ENCODE measurements at regions not wholly inside any gene's neighbourhood (a gene's known extent, or its start where the extent isn't known, plus 50 kb on each side); places are given as distances from the start of the nearest gene placed in this dataset.

DNA sequence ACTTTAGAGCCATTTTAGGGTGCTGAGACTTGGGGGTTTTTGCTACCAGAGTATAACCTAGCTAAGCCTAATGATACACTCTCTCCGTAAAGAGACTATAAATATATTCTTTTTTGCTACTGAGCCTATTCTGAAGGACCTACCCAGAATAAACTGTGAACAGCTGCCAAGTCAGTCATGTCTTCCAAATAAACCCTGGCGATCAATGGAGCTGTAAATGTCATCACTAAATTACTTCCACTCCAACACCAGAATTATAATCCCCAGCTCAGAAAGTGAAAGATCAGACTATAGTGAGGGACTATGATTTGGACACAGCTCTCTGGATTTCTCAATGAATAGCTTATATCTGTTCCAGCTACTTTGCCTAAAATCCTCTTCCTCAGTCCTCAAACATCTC lies 178.9 kb downstream of the METTL4 start:
- Histone ChIP-seq H3K9me3 (ENCODE audit: control insufficient read depth in 1 of 2, insufficient read depth in 1 of 2, low read length in 2 of 2) (no peaks in the 10 kb centered on the region), H3K4me3 (ENCODE audit: low read length) (no peak overlapping the region), H3K27ac (ENCODE audit: low read depth in 1 of 2, low read length in 2 of 2) (no peak overlapping the region), H3K36me3 (ENCODE audit: insufficient read depth, low read length) (no peaks in the 10 kb centered on the region), H3K27me3 (ENCODE audit: control insufficient read depth in 1 of 2, insufficient read depth in 2 of 2, low read length in 2 of 2) (no peaks in the 10 kb centered on the region), H3K4me1 (ENCODE audit: insufficient read depth, low read length) (no peaks in the 10 kb centered on the region)
- H3K9me3 Mint-ChIP-seq: peaks cover under 1% of the 10 kb centered on the region
- no peak overlapping the region for H3K4me3 Mint-ChIP-seq
- H3K27ac Mint-ChIP-seq: no peak overlapping the region
- no peaks in the 10 kb centered on the region for H3K36me3 Mint-ChIP-seq (ENCODE audit: low read depth)
- H3K27me3 Mint-ChIP-seq: peaks cover 26% of the 10 kb centered on the region
- TF ChIP-seq, protein P1, sequence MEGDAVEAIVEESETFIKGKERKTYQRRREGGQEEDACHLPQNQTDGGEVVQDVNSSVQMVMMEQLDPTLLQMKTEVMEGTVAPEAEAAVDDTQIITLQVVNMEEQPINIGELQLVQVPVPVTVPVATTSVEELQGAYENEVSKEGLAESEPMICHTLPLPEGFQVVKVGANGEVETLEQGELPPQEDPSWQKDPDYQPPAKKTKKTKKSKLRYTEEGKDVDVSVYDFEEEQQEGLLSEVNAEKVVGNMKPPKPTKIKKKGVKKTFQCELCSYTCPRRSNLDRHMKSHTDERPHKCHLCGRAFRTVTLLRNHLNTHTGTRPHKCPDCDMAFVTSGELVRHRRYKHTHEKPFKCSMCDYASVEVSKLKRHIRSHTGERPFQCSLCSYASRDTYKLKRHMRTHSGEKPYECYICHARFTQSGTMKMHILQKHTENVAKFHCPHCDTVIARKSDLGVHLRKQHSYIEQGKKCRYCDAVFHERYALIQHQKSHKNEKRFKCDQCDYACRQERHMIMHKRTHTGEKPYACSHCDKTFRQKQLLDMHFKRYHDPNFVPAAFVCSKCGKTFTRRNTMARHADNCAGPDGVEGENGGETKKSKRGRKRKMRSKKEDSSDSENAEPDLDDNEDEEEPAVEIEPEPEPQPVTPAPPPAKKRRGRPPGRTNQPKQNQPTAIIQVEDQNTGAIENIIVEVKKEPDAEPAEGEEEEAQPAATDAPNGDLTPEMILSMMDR (IDR thresholded peaks at IDR 0.05): no peak
- ATAC-seq (ENCODE audit: poor library complexity) (no peak), DNase-seq (no peak)
- ChIA-PET CTCF (no interaction called here), POLR2A (no interaction called here)
- intact Hi-C loops (cut with DNase I, micrococcal nuclease): no loop called here
- no peaks in the 10 kb centered on the region for H3K4me1 Mint-ChIP-seq (ENCODE audit: low read depth)

- peaks cover 32% of the 10 kb centered on the region for H3K27me3 Mint-ChIP-seq
- Histone ChIP-seq H3K36me3 (ENCODE audit: insufficient read depth, low read length) (no peaks in the 10 kb centered on the region), H3K4me3 (ENCODE audit: low read length) (no peak overlapping the region), H3K27ac (ENCODE audit: low read depth in 1 of 2, low read length in 2 of 2) (no peak overlapping the region), H3K9me3 (ENCODE audit: control insufficient read depth in 1 of 2, insufficient read depth in 1 of 2, low read length in 2 of 2) (no peaks in the 10 kb centered on the region), H3K27me3 (ENCODE audit: control insufficient read depth in 1 of 2, insufficient read depth in 2 of 2, low read length in 2 of 2) (no peaks in the 10 kb centered on the region), H3K4me1 (ENCODE audit: insufficient read depth, low read length) (no peaks in the 10 kb centered on the region)
- ChIA-PET CTCF (no interaction called here), POLR2A (no interaction called here)
- ATAC-seq (ENCODE audit: poor library complexity) (no peak), DNase-seq (no peak)
- no peaks in the 10 kb centered on the region for H3K4me1 Mint-ChIP-seq (ENCODE audit: low read depth)
- H3K27ac Mint-ChIP-seq: no peak overlapping the region
- H3K4me3 Mint-ChIP-seq: no peak overlapping the region
- no peaks in the 10 kb centered on the region for H3K36me3 Mint-ChIP-seq (ENCODE audit: low read depth)
- intact Hi-C loops (cut with DNase I, micrococcal nuclease): no loop called here
- no peaks in the 10 kb centered on the region for H3K9me3 Mint-ChIP-seq
- TF ChIP-seq, protein P1 (IDR thresholded peaks at IDR 0.05): no peak
These were observed 176.6 kb downstream of the METTL4 start for GRCh38 chr18:2394684-2395083.

GRCh38 chr18:2395427-2396161 lies 175.7 kb downstream of the METTL4 start:
- TF ChIP-seq, protein P1 (IDR thresholded peaks at IDR 0.05): no peak
- no peaks in the 10 kb centered on the region for H3K36me3 Mint-ChIP-seq (ENCODE audit: low read depth)
- no peaks in the 10 kb centered on the region for H3K4me1 ChIP-seq (ENCODE audit: insufficient read depth, low read length)
- CTCF ChIA-PET: no interaction called here
- no peak overlapping the region for H3K4me3 Mint-ChIP-seq
- H3K27me3 Mint-ChIP-seq: peaks cover 32% of the 10 kb centered on the region
- no peak overlapping the region for H3K4me3 ChIP-seq (ENCODE audit: low read length)
- ATAC-seq (ENCODE audit: poor library complexity) (no peak), DNase-seq (no peak)
- intact Hi-C loops (cut with DNase I, micrococcal nuclease): no loop called here
- no peak overlapping the region for H3K27ac ChIP-seq (ENCODE audit: low read depth in 1 of 2, low read length in 2 of 2)
- POLR2A ChIA-PET: no interaction called here
- no peaks in the 10 kb centered on the region for H3K27me3 ChIP-seq (ENCODE audit: control insufficient read depth in 1 of 2, insufficient read depth in 2 of 2, low read length in 2 of 2)
- no peak overlapping the region for H3K27ac Mint-ChIP-seq
- H3K9me3 Mint-ChIP-seq: no peaks in the 10 kb centered on the region
- no peaks in the 10 kb centered on the region for H3K36me3 ChIP-seq (ENCODE audit: insufficient read depth, low read length)
- H3K9me3 ChIP-seq (ENCODE audit: control insufficient read depth in 1 of 2, insufficient read depth in 1 of 2, low read length in 2 of 2): no peaks in the 10 kb centered on the region
- no peaks in the 10 kb centered on the region for H3K4me1 Mint-ChIP-seq (ENCODE audit: low read depth)
